ENCODE measurements at regions not wholly inside any gene's neighbourhood (a gene's known extent, or its start where the extent isn't known, plus 50 kb on each side); places are given as distances from the start of the nearest gene placed in this dataset.

GRCh38 chr12:24462946-24463345 lies 486.0 kb downstream of the BCAT1 start:
- Histone ChIP-seq H3K4me1 (ENCODE audit: insufficient read depth, low read length, severe bottlenecking) (no peaks in the 10 kb centered on the region), H3K36me3 (ENCODE audit: insufficient read depth, low read length) (no peaks in the 10 kb centered on the region), H2AFZ (ENCODE audit: low read length) (no peak overlapping the region)

GRCh38 chr12:24460506-24460905 lies 488.4 kb downstream of the BCAT1 start:
- H3K9me2 ChIP-seq (ENCODE audit: low read depth, low read length) = no peaks in the 10 kb centered on the region
- no peaks in the 10 kb centered on the region for H3K27me3 ChIP-seq (ENCODE audit: insufficient read depth, low read length)
- no peaks in the 10 kb centered on the region for H3K9me3 ChIP-seq (ENCODE audit: low read length)
- H3K4me2 ChIP-seq (ENCODE audit: low read length) = no peak overlapping the region
- TF ChIP-seq EZH2 (IDR thresholded peaks at IDR 0.05; ENCODE audit: borderline replicate concordance, low read length) (no peak), CTCF (IDR thresholded peaks at IDR 0.05; ENCODE audit: low read length) (no peak)
- no peak overlapping the region for H3K9ac ChIP-seq (ENCODE audit: low read length)
- H4K20me1 ChIP-seq (ENCODE audit: insufficient read depth, low read length) = no peaks in the 10 kb centered on the region
- H3K4me1 ChIP-seq (ENCODE audit: insufficient read depth, low read length, severe bottlenecking) = no peaks in the 10 kb centered on the region
- H3K27ac ChIP-seq (ENCODE audit: low read depth, low read length, poor library complexity, severe bottlenecking) = no peak overlapping the region
- no peaks in the 10 kb centered on the region for H3K36me3 ChIP-seq (ENCODE audit: insufficient read depth, low read length)
- no peak overlapping the region for H3K4me3 ChIP-seq (ENCODE audit: low read depth, low read length, poor library complexity, severe bottlenecking)
- no peaks in the 10 kb centered on the region for H3K79me2 ChIP-seq (ENCODE audit: insufficient read depth, low read length)
- no peaks in the 10 kb centered on the region for H3F3A ChIP-seq (ENCODE audit: insufficient read depth, low read length)
- H2AFZ ChIP-seq (ENCODE audit: low read length) = no peak overlapping the region

More at GRCh38 chr12:24462946-24463345, 486.0 kb downstream of the BCAT1 start:
- no peak overlapping the region for H3K4me2 ChIP-seq (ENCODE audit: low read length)
- H3K4me3 ChIP-seq (ENCODE audit: low read depth, low read length, poor library complexity, severe bottlenecking) = no peak overlapping the region
- H3K79me2 ChIP-seq (ENCODE audit: insufficient read depth, low read length) = no peaks in the 10 kb centered on the region
- H3F3A ChIP-seq (ENCODE audit: insufficient read depth, low read length) = no peaks in the 10 kb centered on the region
- H3K27ac ChIP-seq (ENCODE audit: low read depth, low read length, poor library complexity, severe bottlenecking) = no peak overlapping the region
- no peaks in the 10 kb centered on the region for H3K9me2 ChIP-seq (ENCODE audit: low read depth, low read length)
- no peaks in the 10 kb centered on the region for H3K27me3 ChIP-seq (ENCODE audit: insufficient read depth, low read length)
- H4K20me1 ChIP-seq (ENCODE audit: insufficient read depth, low read length) = no peaks in the 10 kb centered on the region
- H3K9me3 ChIP-seq (ENCODE audit: low read length) = no peaks in the 10 kb centered on the region
- H3K9ac ChIP-seq (ENCODE audit: low read length) = no peak overlapping the region
- TF ChIP-seq EZH2 (IDR thresholded peaks at IDR 0.05; ENCODE audit: borderline replicate concordance, low read length) (no peak), CTCF (IDR thresholded peaks at IDR 0.05; ENCODE audit: low read length) (no peak)

GRCh38 chr12:24460099-24460498 lies 488.8 kb downstream of the BCAT1 start:
- Histone ChIP-seq H3K79me2 (ENCODE audit: insufficient read depth, low read length) (no peaks in the 10 kb centered on the region), H3K4me2 (ENCODE audit: low read length) (no peak overlapping the region), H3K9me2 (ENCODE audit: low read depth, low read length) (no peaks in the 10 kb centered on the region), H2AFZ (ENCODE audit: low read length) (no peak overlapping the region), H3K9me3 (ENCODE audit: low read length) (no peaks in the 10 kb centered on the region), H3F3A (ENCODE audit: insufficient read depth, low read length) (no peaks in the 10 kb centered on the region), H4K20me1 (ENCODE audit: insufficient read depth, low read length) (no peaks in the 10 kb centered on the region), H3K4me1 (ENCODE audit: insufficient read depth, low read length, severe bottlenecking) (no peaks in the 10 kb centered on the region), H3K36me3 (ENCODE audit: insufficient read depth, low read length) (no peaks in the 10 kb centered on the region), H3K27ac (ENCODE audit: low read depth, low read length, poor library complexity, severe bottlenecking) (no peak overlapping the region), H3K4me3 (ENCODE audit: low read depth, low read length, poor library complexity, severe bottlenecking) (no peak overlapping the region), H3K9ac (ENCODE audit: low read length) (no peak overlapping the region), H3K27me3 (ENCODE audit: insufficient read depth, low read length) (no peaks in the 10 kb centered on the region)
- no peak for TF ChIP-seq EZH2 (IDR thresholded peaks at IDR 0.05; ENCODE audit: borderline replicate concordance, low read length)
- no peak for TF ChIP-seq CTCF (IDR thresholded peaks at IDR 0.05; ENCODE audit: low read length)
